MCF 10A (cell line): ENCODE measurements at regions not wholly inside any gene's neighbourhood (a gene's known extent, or its start where the extent isn't known, plus 50 kb on each side); places are given as distances from the start of the nearest gene placed in this dataset.

Experiments
- BruUV-seq: library from RNA; stranded (reverse); fragments of 400-500 nt; replicated peaks from 2 replicates; lab custom pipeline; 2021; lab: Mats Ljungman, UMichigan
- CTCF ChIA-PET: fragments of 300-600 bp; sonication (Branson Sonifier 250); formaldehyde crosslinking; extraction: SDS; loops from one replicate; lab custom pipeline; 2021; ENCODE audit warnings: antibody characterized with exemption, inconsistent platforms; lab: Yijun Ruan, JAX
- POLR2A ChIA-PET: fragments of 300-600, 350-650 bp; sonication (Branson Sonifier 250); formaldehyde crosslinking; extraction: SDS; loops from one replicate; lab custom pipeline; 2020; ENCODE audit warnings: antibody characterized with exemption, inconsistent platforms; lab: Yijun Ruan, JAX
- DNase-seq: peaks from one replicate; pipeline ENCODE4 v3.0.0-alpha.2; 2018; ENCODE audit not compliant: unreplicated experiment
- H3K27ac Mint-ChIP-seq: one replicate; pipeline ENCODE4 v1.8.0; 2022; ENCODE audit warnings: mild to moderate bottlenecking, low read depth, mixed read lengths; ENCODE audit not compliant: unreplicated experiment
- H3K27me3 Mint-ChIP-seq: one replicate; pipeline ENCODE4 v1.8.0; 2022; ENCODE audit warnings: mixed read lengths; ENCODE audit not compliant: insufficient read depth, unreplicated experiment
- H3K36me3 Mint-ChIP-seq: one replicate; pipeline ENCODE4 v1.8.0; 2022; ENCODE audit warnings: mild to moderate bottlenecking, moderate library complexity, mixed read lengths; ENCODE audit not compliant: insufficient read depth, unreplicated experiment
- H3K4me1 Mint-ChIP-seq: one replicate; pipeline ENCODE4 v1.8.0; 2022; ENCODE audit warnings: mixed read lengths; ENCODE audit not compliant: insufficient read depth, unreplicated experiment
- H3K4me3 Mint-ChIP-seq: one replicate; pipeline ENCODE4 v1.8.0; 2022; ENCODE audit warnings: mild to moderate bottlenecking, moderate library complexity, mixed read lengths; ENCODE audit not compliant: unreplicated experiment
- H3K9me3 Mint-ChIP-seq: one replicate; pipeline ENCODE4 v1.8.0; 2022; ENCODE audit warnings: mixed read lengths; ENCODE audit not compliant: unreplicated experiment
- intact Hi-C: fragments of 100-400 bp; cut with micrococcal nuclease; formaldehyde crosslinking; loops from 2 replicates; pipeline ENCODE4 v1.14.1; 2022
- TF ChIP-seq, protein P1 (sequence below): fragments of 200-600 bp; IDR thresholded peaks from one replicate; pipeline ENCODE4 v1.8.0; 2022; ENCODE audit warnings: antibody characterized with exemption, mild to moderate bottlenecking; ENCODE audit not compliant: unreplicated experiment

DNA sequence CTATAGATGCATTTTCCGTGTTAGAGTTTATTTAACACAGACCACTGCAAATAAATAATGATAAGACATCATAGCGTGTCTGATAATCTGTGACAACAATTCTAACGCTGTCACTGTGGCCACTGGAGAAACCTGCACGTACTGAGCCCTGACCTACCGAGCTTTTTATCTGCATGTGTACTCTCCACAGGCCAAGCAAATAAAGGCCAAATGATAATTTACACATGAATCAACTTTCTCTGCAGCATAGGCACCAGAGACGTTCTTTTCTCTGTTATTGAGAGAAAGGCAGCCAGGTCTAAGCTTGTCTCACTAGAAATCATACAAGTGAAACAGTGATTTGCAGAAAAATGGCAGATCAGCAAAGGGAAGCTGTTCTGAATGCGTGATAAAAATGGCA lies 75.8 kb downstream of the POU5F2 start:
- Mint-ChIP-seq H3K4me1 (no peaks in the 10 kb centered on the region), H3K36me3 (no peaks in the 10 kb centered on the region), H3K9me3 (no peaks in the 10 kb centered on the region), H3K27me3 (no peaks in the 10 kb centered on the region), H3K27ac (no peak overlapping the region), H3K4me3 (no peak overlapping the region)
- POLR2A ChIA-PET = no interaction called here
- TF ChIP-seq, protein P1, sequence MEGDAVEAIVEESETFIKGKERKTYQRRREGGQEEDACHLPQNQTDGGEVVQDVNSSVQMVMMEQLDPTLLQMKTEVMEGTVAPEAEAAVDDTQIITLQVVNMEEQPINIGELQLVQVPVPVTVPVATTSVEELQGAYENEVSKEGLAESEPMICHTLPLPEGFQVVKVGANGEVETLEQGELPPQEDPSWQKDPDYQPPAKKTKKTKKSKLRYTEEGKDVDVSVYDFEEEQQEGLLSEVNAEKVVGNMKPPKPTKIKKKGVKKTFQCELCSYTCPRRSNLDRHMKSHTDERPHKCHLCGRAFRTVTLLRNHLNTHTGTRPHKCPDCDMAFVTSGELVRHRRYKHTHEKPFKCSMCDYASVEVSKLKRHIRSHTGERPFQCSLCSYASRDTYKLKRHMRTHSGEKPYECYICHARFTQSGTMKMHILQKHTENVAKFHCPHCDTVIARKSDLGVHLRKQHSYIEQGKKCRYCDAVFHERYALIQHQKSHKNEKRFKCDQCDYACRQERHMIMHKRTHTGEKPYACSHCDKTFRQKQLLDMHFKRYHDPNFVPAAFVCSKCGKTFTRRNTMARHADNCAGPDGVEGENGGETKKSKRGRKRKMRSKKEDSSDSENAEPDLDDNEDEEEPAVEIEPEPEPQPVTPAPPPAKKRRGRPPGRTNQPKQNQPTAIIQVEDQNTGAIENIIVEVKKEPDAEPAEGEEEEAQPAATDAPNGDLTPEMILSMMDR = no peak
- no TSS peak for BruUV-seq
- CTCF ChIA-PET = interaction anchor here (0.6 kb wide), 2 partner anchors 118 to 293 kb away, joined by 3 read pairs; no protein-coding TSS in a partner anchor
- no peak for DNase-seq
- intact Hi-C loops = no loop called here

DNA sequence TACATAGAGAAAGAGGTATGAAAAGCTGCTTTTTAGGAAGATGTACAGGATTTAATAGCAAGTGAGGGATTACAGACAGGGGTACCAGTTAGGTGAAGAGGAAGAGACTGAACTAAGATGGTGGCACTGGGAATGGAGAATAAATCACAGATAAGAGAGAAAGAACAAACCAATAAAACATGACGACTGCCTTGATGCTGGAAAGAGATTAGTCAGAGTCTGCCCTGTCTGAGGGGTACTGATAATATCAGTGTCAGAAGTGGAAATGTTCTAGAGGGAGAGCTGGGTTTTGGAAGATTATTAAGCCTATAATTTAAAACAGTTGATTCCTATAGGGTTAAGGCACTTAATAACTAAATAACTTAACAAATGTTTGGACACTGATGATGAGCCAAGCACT lies 77.7 kb downstream of the NR2F1 start:
- ChIA-PET POLR2A (interaction anchor here (0.6 kb wide), 1 partner anchor 26 kb away, joined by 3 read pairs; no protein-coding TSS in a partner anchor), CTCF (no interaction called here)
- H3K4me3 Mint-ChIP-seq = no peak overlapping the region
- H3K36me3 Mint-ChIP-seq = peaks cover 4% of the 10 kb centered on the region
- no peaks in the 10 kb centered on the region for H3K27me3 Mint-ChIP-seq
- no TSS peak for BruUV-seq
- TF ChIP-seq, protein P1 = no peak
- intact Hi-C loops = no loop called here
- H3K27ac Mint-ChIP-seq = no peak overlapping the region
- H3K4me1 Mint-ChIP-seq = no peaks in the 10 kb centered on the region
- no peaks in the 10 kb centered on the region for H3K9me3 Mint-ChIP-seq
- no peak for DNase-seq

- no peaks in the 10 kb centered on the region for H3K9me3 Mint-ChIP-seq
- ChIA-PET CTCF (interaction anchor here (0.7 kb wide), 1 partner anchor 537 kb away, joined by 3 read pairs; no protein-coding TSS in a partner anchor), POLR2A (interaction anchor here (0.7 kb wide), 1 partner anchor 27 kb away, joined by 4 read pairs; no protein-coding TSS in a partner anchor)
- no peak overlapping the region for H3K4me3 Mint-ChIP-seq
- no peak overlapping the region for H3K27ac Mint-ChIP-seq
- DNase-seq = no peak
- H3K4me1 Mint-ChIP-seq = no peaks in the 10 kb centered on the region
- intact Hi-C loops = no loop called here
- peaks cover 6% of the 10 kb centered on the region for H3K36me3 Mint-ChIP-seq
- TF ChIP-seq, protein P1 = no peak
- BruUV-seq = no TSS peak
- H3K27me3 Mint-ChIP-seq = no peaks in the 10 kb centered on the region
Measured at GRCh38 chr5:93658044-93658443, 75.0 kb downstream of the NR2F1 start.

DNA sequence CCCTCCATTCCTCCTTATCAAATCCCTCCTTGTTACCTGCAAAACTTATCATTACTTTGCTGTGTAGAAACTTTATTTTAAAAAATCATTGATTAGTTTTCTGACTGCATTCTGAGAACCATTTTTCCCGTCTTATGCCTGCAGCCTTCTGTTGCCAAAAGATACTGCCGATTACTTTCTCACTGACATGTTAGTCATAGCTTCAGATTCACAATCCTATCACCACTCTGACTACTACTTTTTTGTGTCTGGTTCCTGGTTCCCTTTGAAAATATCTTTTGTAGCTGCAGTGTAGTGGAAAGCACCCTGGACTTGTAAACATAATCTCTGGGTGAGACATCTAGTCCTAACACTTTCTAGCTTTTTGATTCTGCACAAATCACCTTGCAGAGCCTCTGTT lies 71.7 kb downstream of the NR2F1 start:
- Mint-ChIP-seq H3K4me3 (no peak overlapping the region), H3K9me3 (no peaks in the 10 kb centered on the region), H3K27me3 (no peaks in the 10 kb centered on the region), H3K27ac (no peak overlapping the region), H3K4me1 (no peaks in the 10 kb centered on the region), H3K36me3 (peaks cover 6% of the 10 kb centered on the region)
- intact Hi-C loops = no loop called here
- TF ChIP-seq, protein P1 = no peak
- ChIA-PET POLR2A (no interaction called here), CTCF (interaction anchor here (0.6 kb wide), 1 partner anchor 145 kb away, joined by 3 read pairs; no protein-coding TSS in a partner anchor)
- DNase-seq = no peak
- no TSS peak for BruUV-seq
